Upper lobe of left lung (tissue), 6 donors: ENCODE measurements at regions not wholly inside any gene's neighbourhood (a gene's known extent, or its start where the extent isn't known, plus 50 kb on each side); places are given as distances from the start of the nearest gene placed in this dataset.

Experiments used
- ATAC-seq, 2 donors: fragments of 200-7000 bp; cut with Tn5 transposase; one replicate each; pipeline ENCODE4 v1.9.1; 2022; ENCODE audit warnings: mild to moderate bottlenecking in 2 of 2, moderate library complexity in 2 of 2; ENCODE audit not compliant: low FRiP score in 2 of 2
- DNase-seq, 2 donors: peaks; one replicate each; pipeline ENCODE4 v3.0.0-alpha.2; 2019 to 2020
- H3K27ac ChIP-seq, 4 donors: fragments of 200-600 bp; sonication (generic); one replicate each; pipeline ENCODE4 v1.5.1; 2016 to 2019
- H3K27me3 ChIP-seq, 4 donors: fragments of 200-600 bp; sonication (generic); one replicate each; pipeline ENCODE4 v1.5.1; 2017 to 2019
- H3K36me3 ChIP-seq, 4 donors: fragments of 200-600 bp; sonication (generic); one replicate each; pipeline ENCODE4 v1.5.1; 2016 to 2019
- H3K4me1 ChIP-seq, 4 donors: fragments of 200-600 bp; sonication (generic); one replicate each; pipeline ENCODE4 v1.5.1; 2018 to 2019
- H3K4me3 ChIP-seq, 4 donors: fragments of 200-600 bp; sonication (generic); one replicate each; pipeline ENCODE4 v1.5.1; 2017 to 2019; ENCODE audit warnings: mild to moderate bottlenecking in 2 of 4, moderate library complexity in 1 of 4
- H3K9me3 ChIP-seq, 4 donors: fragments of 200-600 bp; sonication (generic); one replicate each; pipeline ENCODE4 v1.5.1; 2018 to 2019
- CTCF ChIP-seq, 6 experiments: fragments of 450-650 bp in 4 of 6; fragments of 200-600 bp in 2 of 6; sonication (generic) in 2 of 6; IDR thresholded peaks; one replicate each; pipeline ENCODE4 v1.5.1; 2016 to 2019; ENCODE audit warnings: antibody characterized with exemption in 6 of 6
- EP300 ChIP-seq, 4 donors: sonication (generic); formaldehyde crosslinking; IDR thresholded peaks; one replicate each; pipeline ENCODE4 v1.5.1; 2017; ENCODE audit warnings: antibody characterized with exemption in 4 of 4, control low read depth in 2 of 4
- POLR2A ChIP-seq, 4 donors: fragments of 450-650 bp; IDR thresholded peaks; one replicate each; pipeline ENCODE4 v1.5.1; 2016 to 2017; ENCODE audit warnings: antibody characterized with exemption in 4 of 4, mild to moderate bottlenecking in 2 of 4
- POLR2AphosphoS5 ChIP-seq, 2 donors: sonication (generic); formaldehyde crosslinking; IDR thresholded peaks; one replicate each; pipeline ENCODE4 v1.5.1; 2017; ENCODE audit warnings: antibody characterized with exemption in 2 of 2
- WGBS, 2 donors: methylation state at CpG; one replicate each; pipeline ENCODE4 v1.1.5; 2017 to 2018; 5-methylcytosine and 5-hydroxymethylcytosine counted together
- donor health status: DM: no; HTN: no; CAD: no; lungs with moderate emphysema.
- donor health status: DM: no; HTN: yes; CAD: no; lungs with severe emphysema.

DNA sequence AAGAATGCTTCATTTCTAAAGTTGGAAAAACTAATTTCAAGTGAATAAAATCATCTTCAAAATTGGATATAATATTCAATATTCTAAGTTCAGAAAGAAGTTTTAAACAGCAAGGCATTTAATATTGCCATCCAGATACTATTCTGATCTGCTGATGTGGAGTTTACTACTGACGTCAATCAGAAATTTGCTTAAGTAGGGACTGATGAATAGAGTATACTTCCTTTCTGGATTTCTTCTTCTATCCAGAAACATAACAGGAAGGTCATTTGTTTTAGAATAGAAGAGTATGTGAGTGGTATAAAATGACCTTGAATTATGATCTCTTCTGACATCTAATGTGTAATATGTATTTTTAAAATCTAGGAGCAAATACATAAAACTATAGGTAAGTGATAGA is 308.1 kb upstream of the ADGRL2 start:
- Histone ChIP-seq H3K4me3 (no peak overlapping the region), H3K27me3 (no peaks in the 10 kb centered on the region), H3K36me3 (no peaks in the 10 kb centered on the region), H3K9me3 (peaks cover 0 to 5% (median 0%) of the 10 kb centered on the region in 4 donors), H3K4me1 (peaks cover 0 to 8% (median 3%) of the 10 kb centered on the region in 4 donors), H3K27ac (peak overlapping the region in 3 of 4 donors; percentile 19 to 66 (median 59))
- no peak for DNase-seq
- TF ChIP-seq POLR2A (IDR thresholded peaks at IDR 0.05) (no peak), EP300 (IDR thresholded peaks at IDR 0.05) (no peak), CTCF (IDR thresholded peaks at IDR 0.05) (no peak)
- WGBS, 2 donors = 63 to 80% methylated on average over 1 of the region's 1 CpG
- ATAC-seq = no peak

DNA sequence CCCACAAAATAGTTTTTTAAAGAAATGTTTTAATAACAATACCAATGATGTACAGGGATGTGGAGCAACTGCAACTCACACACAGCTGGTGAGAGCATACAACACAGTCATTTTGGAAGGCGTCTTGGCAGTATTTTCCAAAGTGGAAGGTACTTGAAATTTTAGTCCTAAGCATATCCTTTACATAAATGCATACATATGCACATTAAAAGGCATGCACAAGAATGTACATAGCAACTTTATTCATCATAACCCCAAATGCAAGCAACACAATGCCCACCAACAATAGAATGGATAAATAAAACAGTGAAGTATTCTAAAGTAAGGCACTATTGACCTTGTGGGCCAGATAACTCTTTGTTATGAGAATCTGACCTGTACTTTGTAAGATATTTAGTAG is 310.1 kb upstream of the ADGRL2 start:
- ATAC-seq (no peak), DNase-seq (no peak)
- Histone ChIP-seq H3K27ac (no peak overlapping the region), H3K36me3 (no peaks in the 10 kb centered on the region), H3K4me1 (peaks cover 0 to 8% (median 3%) of the 10 kb centered on the region in 4 donors), H3K4me3 (no peak overlapping the region), H3K27me3 (no peaks in the 10 kb centered on the region), H3K9me3 (peaks cover 0 to 5% (median 0%) of the 10 kb centered on the region in 4 donors)
- WGBS, 2 donors = 80 to 93% methylated on average over 1 of the region's 1 CpG
- TF ChIP-seq EP300 (IDR thresholded peaks at IDR 0.05) (no peak), POLR2A (IDR thresholded peaks at IDR 0.05) (no peak), CTCF (IDR thresholded peaks at IDR 0.05) (no peak), POLR2AphosphoS5 (IDR thresholded peaks at IDR 0.05) (no peak)

GRCh38 chr1:81489372-81489934 is 311.3 kb upstream of the ADGRL2 start:
- H3K27ac ChIP-seq = no peak overlapping the region
- no peaks in the 10 kb centered on the region for H3K27me3 ChIP-seq
- WGBS, 2 donors = 94 to 100% methylated on average over 1 of the region's 1 CpG
- H3K9me3 ChIP-seq = peaks cover 0 to 5% (median 0%) of the 10 kb centered on the region in 4 donors
- H3K4me1 ChIP-seq = peaks cover 0 to 8% (median 3%) of the 10 kb centered on the region in 4 donors
- H3K36me3 ChIP-seq = no peaks in the 10 kb centered on the region
- ATAC-seq (no peak), DNase-seq (no peak)
- H3K4me3 ChIP-seq = no peak overlapping the region
- TF ChIP-seq CTCF (IDR thresholded peaks at IDR 0.05) = no peak
- no peak for TF ChIP-seq POLR2A (IDR thresholded peaks at IDR 0.05)
- TF ChIP-seq EP300 (IDR thresholded peaks at IDR 0.05) = no peak
- TF ChIP-seq POLR2AphosphoS5 (IDR thresholded peaks at IDR 0.05) = no peak

GRCh38 chr1:81484284-81484683 is 316.4 kb upstream of the ADGRL2 start:
- TF ChIP-seq POLR2A (IDR thresholded peaks at IDR 0.05) (no peak), EP300 (IDR thresholded peaks at IDR 0.05) (no peak), CTCF (IDR thresholded peaks at IDR 0.05) (no peak), POLR2AphosphoS5 (IDR thresholded peaks at IDR 0.05) (no peak)
- Histone ChIP-seq H3K27ac (no peak overlapping the region), H3K27me3 (no peaks in the 10 kb centered on the region), H3K4me3 (no peak overlapping the region), H3K9me3 (peaks cover 0 to under 1% (median 0%) of the 10 kb centered on the region in 4 donors), H3K36me3 (no peaks in the 10 kb centered on the region), H3K4me1 (peaks cover 0 to under 1% (median 0%) of the 10 kb centered on the region in 4 donors)
- WGBS, 2 donors = 47 to 52% methylated on average over 2 of the region's 2 CpGs
- ATAC-seq (no peak), DNase-seq (no peak)

DNA sequence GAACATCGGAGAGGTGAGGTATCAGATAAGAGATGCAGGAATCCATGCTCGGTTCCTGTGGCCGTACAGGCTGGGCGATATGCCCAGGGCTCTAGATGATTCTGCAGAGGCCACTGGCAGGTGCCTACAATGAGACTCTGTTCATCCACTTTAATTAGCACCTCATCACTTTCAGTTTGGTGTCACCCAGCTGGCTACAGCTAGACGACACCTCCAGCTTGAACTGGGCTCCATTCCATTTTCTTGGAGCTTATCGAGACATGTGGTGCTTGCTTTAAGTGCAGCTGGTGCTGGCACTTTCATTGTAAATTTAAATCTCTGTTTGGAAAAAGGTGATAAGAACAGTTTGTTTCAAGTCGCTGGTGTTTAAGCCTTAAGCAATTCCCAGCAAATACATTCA is 322.5 kb upstream of the ADGRL2 start:
- H3K27ac ChIP-seq = peak overlapping the region in 3 of 4 donors; percentile 41 to 75 (median 68)
- H3K36me3 ChIP-seq = no peaks in the 10 kb centered on the region
- H3K4me1 ChIP-seq = peaks cover 0 to 13% (median 6%) of the 10 kb centered on the region in 4 donors
- 29 to 30% methylated on average over 7 of the region's 7 CpGs for WGBS, 2 donors
- peak; percentile 3 to 6 for TF ChIP-seq POLR2AphosphoS5 (IDR thresholded peaks at IDR 0.05)
- no peak for TF ChIP-seq EP300 (IDR thresholded peaks at IDR 0.05)
- H3K4me3 ChIP-seq = peak overlapping the region in 2 of 4 donors; percentile 16 to 36
- ATAC-seq (no peak), DNase-seq (no peak)
- no peaks in the 10 kb centered on the region for H3K27me3 ChIP-seq
- no peaks in the 10 kb centered on the region for H3K9me3 ChIP-seq
